Retina (tissue), 1 donor: ENCODE measurements at regions not wholly inside any gene's neighbourhood (a gene's known extent, or its start where the extent isn't known, plus 50 kb on each side); places are given as distances from the start of the nearest gene placed in this dataset.
A peak's percentile ranks its signal among the peaks of the same experiment; 100 is the strongest.

ENCODE experiments used
- DNase-seq: peaks from one replicate; pipeline ENCODE4 v3.0.0-alpha.2; 2016

DNA sequence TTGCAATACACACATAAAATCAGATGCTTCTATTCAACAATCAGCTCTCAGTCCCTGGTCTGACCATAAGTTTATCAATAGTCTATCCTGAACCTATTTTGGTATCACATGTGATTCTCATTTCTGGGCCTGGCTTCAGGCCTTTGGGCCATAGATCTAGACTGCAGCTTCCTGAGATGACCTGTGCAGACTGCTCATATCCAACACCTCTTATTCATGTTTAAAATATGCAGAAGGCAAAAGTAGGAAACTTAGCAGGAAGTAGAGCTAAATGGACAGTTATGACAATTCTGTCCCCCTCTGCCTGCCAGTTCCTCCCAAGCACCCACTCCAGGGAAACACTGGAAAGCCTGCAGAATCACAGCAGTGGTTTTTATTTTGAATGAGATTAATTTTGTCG lies 53.3 kb downstream of the C7orf25 start:
- DNase-seq = no peak

DNA sequence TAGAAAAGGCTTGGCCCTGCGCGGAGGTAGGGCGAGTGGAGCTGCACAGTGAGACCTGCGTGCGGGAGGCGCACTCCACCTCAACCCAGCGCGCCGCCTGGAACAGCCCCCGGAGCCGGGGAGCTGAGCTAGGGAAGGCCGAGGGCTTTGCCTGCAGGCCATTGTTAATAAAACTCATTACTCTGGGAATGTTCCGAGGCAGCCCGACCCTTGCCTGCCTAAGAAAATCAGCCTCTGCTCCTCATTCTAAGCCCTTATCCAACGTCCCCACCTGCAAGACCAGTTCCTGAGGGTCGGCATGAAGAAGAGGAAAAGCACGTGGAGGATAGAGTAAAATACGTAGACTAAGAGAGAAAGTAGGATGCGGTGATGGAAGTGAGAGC lies 55.3 kb downstream of the C7orf25 start:
- DNase-seq = no peak

DNA sequence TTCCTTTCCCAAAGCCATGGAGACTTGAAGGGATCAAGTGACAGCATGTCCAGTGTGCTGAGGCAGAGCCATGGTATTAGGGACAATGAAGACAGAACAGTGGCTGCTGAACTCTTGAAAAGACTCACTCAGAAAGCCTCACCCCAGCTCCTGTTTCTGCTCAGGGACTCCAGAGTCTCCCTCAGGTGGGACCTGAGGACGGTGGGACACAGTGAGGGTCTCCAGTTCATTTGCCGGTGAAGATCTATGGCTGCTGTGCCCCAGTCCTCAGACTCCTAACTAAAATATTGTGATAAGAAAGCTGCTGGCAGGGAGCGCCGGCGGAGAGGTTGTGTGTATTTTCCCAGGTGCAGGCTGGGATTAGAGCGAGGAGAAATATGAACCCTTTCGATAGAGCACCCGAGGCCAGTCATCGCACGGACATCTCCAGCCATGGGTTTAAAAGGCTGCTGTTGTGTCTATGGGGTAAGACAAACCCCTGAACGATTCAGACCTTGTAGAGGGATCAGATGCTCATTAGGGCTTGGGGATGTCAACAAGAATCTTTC lies 57.2 kb downstream of the C7orf25 start:
- DNase-seq = no peak

DNA sequence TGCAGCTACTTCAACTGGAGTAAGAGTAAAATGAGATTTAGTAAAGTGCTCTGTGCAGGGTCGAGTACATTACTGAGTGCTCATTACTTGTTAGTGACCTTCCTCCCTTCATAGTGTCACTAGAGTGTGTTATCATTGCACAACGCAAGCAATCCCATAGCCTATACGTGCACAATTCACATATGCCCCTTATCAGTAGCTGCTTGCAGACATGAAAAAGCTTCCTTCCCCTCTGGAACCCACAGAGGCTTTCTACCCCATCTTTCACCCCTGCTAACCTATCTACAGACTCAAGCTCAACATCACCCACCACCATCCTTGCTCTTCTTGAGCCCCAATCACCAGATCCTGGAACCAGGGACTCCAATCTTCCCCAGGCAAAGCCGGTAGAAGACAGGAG lies 59.3 kb downstream of the C7orf25 start:
- no peak for DNase-seq

DNA sequence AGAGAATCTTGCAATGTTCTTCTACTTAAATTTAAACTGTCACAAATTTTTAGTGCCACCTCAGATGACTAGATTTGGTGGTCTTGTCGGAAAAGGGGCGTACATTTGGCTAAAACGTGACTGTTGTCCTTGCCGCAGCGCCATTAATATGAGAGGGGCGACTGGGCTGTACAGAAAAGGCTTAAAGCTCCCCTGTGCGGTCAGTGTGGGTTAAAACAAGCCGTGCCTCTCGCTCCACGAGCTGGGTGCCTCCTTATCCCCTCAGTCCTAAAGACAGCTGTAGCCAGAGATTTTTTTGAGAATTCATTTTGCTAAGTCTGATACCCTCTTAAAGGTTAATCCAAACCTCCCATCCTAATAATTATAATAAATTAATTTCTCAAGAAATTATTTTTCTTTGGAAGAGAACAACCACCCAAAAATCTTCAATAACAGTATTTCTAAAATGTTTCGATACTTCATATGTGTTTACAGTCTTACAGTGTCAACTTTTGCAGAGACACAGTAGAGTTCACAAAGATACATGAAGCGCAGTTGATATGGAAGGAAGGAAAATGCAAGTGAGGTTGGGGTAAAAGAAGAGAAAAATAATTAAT lies 68.6 kb downstream of the C7orf25 start:
- DNase-seq = peak; percentile 66

DNA sequence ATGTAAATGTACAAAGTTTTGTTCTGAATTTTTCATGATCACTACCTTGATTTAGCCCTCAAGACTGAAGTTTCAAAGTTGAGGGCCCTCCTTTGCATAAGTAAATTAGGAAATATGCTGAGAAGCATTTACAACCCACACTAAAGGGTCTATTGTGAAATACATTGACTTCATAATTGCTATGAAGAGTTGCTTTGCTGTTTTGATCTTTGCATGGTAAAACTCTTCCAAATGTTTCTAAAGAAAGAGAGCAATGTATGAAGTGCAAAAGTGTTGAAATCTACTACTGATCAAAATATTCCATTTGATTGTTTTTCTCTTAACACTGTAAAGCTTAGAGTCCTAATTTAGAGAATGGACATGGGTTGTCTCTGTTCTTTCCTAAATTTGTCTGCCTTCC lies 77.2 kb downstream of the C7orf25 start:
- no peak for DNase-seq

DNA sequence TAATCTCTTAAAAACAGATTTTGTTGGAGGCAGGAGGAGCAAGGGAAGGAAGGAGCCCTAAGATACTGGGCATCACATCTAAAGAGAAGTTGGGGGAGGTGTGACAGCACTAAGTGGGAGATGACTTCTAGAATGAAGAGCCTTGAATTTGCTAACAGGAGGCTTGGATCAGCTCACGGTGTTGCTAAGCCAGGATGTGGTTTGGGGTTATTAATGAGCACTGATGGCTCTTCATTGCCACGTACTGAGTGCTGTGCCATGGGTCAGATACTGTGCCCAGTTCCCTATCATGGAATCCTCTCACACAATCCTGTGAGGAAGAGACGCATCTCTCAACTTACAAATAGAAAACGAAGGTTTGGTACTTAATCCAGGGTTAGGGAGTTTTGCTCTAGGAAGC lies 78.5 kb downstream of the C7orf25 start:
- no peak for DNase-seq

DNA sequence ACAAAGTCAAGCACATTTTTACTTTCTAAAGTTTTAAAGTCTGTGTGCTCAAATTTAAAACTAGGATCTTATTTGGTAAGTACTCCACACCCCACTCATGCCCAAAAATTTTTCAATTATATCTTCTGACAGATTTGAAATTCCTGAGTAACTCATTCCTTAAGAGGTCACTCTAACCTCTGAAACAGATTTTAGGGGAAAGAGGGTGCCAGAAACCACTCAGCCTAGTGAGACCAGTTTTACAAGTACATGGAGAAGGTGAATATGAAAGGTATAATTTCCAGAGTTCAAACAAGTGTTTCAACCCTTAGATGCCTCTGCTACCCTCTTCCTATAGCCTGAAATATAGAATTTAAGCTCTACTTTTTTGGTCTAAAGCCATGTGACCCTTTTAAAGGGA lies 79.2 kb downstream of the C7orf25 start:
- DNase-seq = no peak

DNA sequence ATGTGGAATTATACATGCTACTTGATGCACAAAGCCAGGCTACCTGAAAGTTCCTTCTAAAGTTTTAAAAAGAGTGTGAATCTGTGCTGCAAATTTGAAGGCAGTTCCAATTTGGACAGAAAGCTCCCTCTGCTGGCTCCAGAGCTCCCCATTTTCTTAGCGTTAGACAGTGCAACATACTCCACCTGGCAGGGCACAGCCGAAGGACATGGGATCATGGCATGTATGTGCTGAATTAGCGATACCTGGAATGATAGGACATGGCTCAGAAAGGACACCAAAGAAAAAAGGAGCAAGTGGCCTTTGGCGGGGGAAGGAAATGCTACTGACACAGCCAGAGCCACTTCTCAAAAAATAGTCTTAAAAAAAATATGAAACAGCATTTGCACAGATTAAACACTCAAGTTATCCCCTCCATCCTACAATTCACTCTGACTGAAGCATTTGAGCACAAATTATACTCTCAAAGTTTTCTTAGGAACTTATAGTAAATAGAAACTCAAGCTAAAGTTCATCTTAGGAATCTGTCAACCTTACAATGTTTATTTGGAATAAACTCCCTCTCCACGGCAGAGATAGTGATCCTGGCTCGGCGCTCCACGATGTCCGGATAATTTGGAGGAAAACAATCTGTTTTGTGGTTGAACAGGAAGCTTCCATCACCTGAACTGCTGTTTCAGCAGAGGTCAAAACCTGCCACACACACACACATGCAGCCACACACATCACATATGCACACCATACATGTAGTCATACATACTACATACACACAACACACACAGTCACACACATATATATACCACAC lies 80.0 kb downstream of the C7orf25 start:
- peak; percentile 47 for DNase-seq

DNA sequence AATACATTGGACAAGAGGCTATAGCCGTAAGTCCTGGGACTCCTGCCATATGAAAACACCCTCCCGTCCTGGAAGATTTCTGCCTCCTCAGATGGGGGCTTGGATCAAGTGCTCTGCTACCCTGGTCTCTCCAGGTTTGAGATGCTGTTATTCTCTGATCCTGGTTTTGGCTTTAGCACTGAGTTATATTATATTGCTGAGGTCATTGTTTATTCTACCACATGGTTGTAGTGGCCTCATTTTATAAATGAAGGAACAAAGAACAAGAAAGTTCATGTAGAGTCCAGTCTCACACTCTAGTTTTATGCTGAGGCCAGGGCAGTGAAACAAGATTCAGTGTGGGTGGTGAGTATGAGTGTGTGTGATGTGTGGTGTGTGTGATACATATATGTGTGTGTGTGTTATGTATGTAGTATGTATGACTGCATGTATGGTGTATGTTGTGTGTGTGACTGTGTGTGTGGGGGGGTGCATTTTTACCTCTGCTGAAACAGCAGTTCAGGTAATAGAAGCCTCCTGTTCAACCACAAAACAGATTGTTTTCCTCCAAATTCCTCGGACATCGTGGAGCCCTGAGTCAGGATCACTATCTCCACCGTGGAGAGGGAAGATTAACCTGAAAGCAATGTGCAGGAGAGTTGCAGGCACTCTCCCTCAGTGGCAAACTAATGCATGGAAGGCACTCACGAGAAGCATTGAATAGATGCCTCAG lies 80.7 kb downstream of the C7orf25 start:
- DNase-seq = no peak

DNA sequence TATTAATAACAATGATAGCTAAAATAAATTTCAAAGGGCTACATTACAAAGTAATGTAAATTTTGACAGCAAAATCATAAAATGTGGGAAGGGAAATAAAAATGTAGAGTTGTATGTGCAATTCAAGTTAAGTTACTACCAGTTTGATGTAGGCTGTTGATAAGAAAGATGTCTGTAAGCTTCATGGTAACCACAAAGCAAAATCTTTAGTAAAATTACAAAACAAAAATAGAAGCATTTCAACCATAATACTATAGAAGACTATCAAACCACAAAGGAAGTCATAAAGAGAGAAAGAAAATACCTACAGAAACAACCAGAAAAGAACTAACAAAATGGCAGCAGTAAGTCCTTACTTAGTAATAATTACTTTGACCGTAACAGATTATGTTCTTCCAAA lies 99.1 kb downstream of the C7orf25 start:
- no peak for DNase-seq

DNA sequence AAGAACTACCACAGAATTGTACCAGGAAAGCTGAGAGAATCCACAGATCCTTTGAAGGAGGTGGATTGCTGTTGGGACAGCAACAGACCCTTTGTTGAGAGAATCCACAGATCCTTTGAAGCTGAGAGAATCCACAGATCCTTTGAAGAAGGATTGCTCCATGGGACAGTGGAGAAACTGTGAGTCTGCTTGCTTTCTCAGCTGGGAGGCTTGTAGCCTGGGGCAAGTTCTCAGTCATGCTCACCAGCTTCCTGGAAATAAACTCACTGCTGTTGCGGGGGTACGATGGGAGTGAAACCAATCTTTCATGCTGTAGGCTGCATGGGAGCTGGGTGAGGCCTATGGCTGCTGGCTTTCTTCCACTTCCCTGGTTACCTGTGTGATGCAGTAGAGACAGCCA lies 106.3 kb downstream of the C7orf25 start:
- DNase-seq = no peak

DNA sequence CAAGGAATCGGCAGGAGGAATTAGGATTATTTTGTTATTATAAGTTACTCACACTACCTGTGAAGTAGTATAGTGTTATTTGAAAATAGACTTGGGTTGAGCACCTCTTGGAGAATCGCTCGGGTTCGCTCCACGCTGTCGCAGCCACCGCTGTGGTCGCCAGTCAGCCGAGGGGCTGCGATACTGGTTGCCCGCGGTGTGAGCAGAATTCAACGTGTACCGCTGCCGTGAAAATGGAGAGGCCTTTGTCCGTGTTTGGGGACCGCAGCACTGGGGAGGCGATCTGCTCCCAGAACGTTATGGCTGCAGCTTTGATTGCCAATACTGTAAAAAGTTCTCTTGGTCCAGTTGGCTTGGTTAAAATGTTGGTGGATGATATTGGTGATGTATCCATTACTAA lies 117.2 kb downstream of the C7orf25 start:
- no peak for DNase-seq

DNA sequence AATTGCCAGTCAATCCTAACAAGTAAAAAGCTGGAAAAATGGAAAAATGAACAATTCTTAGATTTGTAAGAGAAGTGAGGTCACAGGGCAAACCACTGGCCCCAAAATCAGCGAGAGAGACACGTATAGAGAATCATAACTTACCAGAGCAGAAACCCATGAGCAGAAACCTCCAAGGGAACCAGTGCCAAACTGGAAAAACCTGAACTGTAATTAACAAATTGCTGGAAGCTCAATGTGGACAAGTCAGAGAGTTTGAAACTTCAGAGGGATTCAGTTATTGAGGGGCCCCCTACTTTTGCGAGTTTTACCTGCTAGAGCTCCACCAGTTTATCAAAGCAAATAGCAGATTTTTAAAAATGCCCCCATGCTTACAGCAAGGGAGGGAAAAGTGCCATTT lies 119.0 kb downstream of the C7orf25 start:
- no peak for DNase-seq

DNA sequence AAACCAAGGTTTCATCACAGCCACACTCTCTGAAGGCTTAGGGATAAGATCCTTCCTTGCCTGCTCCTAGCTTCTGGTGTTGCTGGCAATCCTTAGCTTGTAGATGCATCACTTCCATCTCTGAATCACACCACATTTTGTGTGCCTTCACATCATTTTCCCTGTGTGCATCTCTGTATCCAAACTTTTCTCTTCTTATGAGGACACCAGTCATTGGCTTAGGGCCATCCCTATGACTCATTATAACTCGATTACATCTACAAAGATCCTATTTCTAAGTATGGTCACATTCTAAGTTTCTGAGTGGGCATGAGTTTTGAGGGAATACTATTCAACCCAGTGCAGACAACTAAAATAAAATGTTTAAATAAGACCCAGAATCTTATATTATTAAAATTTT lies 121.7 kb downstream of the C7orf25 start:
- no peak for DNase-seq

DNA sequence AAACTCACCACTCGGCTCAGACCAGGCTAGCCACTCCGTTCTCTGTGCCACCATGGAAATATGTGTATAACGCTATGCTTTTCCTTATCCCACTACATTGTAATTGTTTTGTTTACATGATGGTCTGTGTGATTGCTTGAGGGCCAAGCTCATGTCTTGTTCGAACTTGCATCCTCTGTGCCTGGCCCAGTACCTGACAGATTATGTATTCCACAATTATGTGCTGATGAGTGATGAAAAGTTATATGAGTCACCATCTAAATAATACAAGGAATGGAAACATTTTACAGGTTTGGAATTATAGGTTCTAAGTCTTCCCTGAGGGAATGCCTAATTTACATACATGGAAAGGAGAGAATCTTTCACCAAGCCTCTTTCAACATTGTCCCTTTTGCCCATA lies 137.4 kb downstream of the C7orf25 start:
- no peak for DNase-seq

DNA sequence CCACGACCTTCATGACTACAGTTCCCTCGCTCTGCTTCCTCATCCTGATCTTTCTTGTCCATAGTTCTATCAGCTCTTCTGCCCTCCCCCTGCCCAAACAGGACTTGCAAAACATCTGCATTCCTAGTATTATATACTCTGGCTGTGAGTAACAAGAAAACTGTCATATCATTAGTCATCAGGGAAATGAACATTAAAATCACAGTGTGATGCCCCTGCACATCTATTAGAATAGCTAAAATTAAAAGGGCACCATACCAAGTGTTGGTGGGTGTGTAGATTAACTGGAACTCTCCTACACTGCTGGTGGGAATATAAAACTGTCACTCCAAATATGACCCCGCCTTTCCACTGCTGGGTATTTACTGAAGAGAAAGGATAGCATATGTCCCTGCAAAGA lies 141.8 kb downstream of the C7orf25 start:
- DNase-seq = no peak

DNA sequence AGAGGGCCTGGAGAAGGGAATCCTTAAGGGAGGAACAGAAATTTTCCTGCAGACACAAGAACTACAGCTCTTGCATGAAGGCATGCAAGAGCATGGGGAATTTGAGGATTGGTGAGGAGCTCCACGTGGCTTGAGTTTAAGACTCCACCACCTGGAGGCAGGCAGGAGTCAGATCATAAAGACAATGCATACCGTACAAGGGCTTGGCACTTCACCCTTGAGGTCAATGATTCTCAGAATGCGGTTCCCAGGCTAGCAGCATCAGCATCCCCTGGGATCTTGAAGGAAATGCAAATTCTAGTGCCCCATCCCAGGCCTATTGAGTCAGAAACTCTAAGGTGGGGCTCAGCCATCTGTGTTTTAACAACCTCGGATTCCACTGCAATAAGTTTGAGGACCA lies 143.8 kb downstream of the C7orf25 start:
- DNase-seq = no peak

DNA sequence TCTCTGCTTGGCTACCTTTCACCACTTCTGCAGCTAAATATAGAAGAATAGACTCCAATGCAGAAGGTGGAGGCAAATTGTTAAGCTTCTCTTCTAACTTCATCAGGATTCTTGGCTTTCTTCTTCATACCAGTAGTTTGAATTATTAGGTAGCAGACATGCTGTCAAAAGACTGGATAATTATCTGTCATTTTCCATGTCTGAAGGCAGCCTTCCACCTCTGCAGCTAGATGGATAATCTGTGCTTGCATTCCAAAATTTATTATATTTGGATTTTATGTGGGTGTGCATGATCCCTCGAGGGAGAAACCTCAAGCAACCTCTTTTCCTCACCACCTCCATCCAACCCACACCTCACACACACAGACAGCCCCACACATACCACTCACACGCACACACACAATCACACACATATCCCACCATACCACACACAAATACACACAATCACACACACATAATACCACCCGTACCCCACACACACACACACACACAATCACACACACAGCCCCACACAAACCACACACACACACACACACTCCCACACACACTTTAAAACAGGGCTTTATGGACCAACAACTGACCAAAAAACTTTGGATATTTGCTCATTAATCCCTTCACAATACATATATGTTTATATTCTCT lies 145.0 kb downstream of the C7orf25 start:
- no peak for DNase-seq

DNA sequence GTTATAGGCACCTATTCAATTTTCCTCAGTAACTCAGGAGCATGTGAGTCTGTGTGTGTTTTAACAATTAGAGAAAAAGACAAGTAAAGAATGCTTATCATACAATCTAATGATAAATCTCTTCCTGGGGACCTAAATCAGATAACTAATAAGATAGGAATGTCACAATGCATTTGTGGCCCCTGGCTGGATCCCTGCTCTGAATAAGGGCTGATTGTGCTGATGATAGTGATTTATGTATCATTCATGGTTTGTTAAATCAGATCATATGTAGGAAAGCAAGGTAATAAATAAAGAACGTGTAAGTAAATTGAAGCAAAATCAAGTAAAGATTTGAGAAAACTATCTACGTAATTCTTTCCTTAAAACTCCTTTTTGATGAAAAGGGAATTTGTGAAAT lies 145.9 kb downstream of the C7orf25 start:
- DNase-seq = no peak

DNA sequence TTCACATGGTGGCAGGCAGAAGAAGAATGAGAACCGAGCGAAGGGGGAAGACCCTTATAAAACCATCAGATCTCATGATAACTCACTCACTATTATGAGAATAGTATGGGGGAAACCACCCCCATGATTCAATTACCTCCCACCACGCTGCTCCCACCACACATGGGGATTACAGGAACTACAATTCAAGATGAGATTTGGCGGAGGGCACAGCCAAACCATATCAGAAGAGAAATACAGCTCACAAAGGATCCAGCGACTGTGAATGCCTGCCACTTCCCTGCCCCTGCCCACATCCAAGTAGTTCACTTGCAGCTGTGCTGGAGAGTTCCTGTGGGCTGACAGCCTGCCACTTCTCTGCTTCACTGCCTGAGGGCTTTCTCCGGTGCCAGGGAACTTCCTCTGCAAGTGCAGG lies 148.7 kb downstream of the C7orf25 start:
- no peak for DNase-seq

DNA sequence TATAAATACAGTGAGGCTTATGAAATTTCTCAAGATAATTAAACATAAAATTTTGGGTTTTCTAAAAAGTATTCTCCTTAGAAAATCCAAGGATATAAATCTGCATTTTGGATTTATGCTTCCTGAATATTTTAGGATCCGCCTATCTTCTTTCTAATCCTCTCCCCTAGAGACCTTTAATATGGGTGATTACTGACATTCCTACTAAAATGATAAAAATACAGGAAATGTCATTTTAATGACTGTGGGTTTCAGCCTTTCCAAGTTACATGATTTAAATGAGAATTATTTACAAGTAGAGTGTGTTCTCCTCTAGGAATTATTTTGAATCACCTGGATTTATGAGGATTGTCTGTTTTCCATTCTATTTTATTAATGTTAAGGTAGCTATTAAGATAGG lies 150.4 kb downstream of the C7orf25 start:
- no peak for DNase-seq

DNA sequence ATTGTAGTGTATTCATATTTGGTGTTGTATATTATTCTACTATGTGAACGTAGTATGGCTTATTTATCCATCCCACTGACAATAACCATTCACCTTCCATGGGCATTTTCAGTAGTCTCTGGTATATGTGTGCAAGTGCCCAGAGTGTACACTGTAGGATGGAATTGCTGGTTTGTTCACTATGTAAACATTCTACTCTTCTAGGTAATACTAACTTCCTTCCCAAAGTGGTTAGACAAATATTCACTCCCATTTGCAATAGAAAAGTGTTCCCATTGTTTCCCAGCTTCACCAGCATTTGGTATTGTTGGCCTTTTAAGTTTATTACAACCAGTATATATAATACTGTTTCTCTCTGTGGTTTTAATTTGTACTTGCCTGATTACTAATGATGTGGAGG lies 153.7 kb downstream of the C7orf25 start:
- no peak for DNase-seq

DNA sequence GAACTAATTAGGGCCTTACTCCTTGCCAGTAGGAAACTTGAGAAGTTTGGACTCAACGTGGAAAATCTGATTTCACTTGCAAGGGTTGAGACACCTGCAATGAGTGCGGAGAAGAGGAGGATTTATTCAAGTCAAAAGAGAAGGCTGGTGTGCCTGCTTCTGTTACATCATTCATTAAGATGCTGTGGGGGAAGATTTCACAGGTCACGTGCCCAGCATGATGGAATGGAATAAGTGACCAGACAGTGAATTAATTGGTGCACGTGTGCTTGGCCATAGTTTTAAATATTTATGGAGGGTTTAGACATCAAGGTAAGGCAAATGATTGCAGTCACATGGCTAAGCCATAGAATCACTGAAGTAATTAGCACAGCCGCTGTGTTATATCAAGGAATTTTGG lies 155.0 kb downstream of the C7orf25 start:
- DNase-seq = no peak
